ENCODE measurements at regions not wholly inside any gene's neighbourhood (a gene's known extent, or its start where the extent isn't known, plus 50 kb on each side); places are given as distances from the start of the nearest gene placed in this dataset.

DNA sequence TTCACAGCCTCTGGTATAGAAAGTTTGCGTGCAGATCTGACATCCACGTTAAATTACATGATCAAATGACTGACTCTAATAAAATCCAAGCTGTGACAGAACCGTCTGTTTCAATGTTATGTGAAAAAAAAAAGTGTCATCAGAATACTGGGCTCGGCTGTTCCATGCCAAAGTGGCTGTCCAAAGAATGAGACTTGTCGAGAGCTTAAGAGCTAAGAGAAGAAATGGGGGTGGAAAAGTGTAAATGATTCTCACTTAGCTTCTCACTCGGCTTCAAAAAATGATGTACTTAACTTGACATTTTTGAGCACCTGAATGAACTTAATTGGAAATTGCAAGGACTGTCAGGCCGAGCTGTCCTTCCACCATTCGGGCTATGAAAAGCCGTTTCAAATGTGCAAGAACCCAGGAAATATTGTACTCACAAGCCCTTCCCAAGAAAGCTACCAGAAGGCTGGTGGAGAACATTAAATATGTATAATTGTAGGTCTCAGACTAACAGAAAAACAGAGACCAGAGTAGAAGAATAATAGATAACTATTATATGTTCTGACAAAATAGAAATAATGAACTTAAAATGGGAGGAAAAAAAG lies 78.0 kb downstream of the DIO3 start:
- no peak for TF ChIP-seq CHD4 (IDR thresholded peaks at IDR 0.05; ENCODE audit: insufficient read depth, insufficient replicate concordance, low read depth, low read length, poor library complexity, severe bottlenecking)
- TF ChIP-seq JUND (IDR thresholded peaks at IDR 0.05; ENCODE audit: borderline replicate concordance, low read depth, low read length) = no peak
- TF ChIP-seq JUND (tag; IDR thresholded peaks at IDR 0.05; ENCODE audit: borderline replicate concordance, low read depth, low read length) = no peak
- TF ChIP-seq EZH2 (IDR thresholded peaks at IDR 0.05; ENCODE audit: borderline replicate concordance, low read depth, low read length) = no peak
- TF ChIP-seq, protein P1, sequence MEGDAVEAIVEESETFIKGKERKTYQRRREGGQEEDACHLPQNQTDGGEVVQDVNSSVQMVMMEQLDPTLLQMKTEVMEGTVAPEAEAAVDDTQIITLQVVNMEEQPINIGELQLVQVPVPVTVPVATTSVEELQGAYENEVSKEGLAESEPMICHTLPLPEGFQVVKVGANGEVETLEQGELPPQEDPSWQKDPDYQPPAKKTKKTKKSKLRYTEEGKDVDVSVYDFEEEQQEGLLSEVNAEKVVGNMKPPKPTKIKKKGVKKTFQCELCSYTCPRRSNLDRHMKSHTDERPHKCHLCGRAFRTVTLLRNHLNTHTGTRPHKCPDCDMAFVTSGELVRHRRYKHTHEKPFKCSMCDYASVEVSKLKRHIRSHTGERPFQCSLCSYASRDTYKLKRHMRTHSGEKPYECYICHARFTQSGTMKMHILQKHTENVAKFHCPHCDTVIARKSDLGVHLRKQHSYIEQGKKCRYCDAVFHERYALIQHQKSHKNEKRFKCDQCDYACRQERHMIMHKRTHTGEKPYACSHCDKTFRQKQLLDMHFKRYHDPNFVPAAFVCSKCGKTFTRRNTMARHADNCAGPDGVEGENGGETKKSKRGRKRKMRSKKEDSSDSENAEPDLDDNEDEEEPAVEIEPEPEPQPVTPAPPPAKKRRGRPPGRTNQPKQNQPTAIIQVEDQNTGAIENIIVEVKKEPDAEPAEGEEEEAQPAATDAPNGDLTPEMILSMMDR (IDR thresholded peaks at IDR 0.05 in 2 of 3, conservative IDR thresholded peaks at IDR 0.05 in 1 of 3; ENCODE audit: insufficient read depth in 2 of 3, low read depth in 1 of 3, low read length in 3 of 3) = no peak
- TF ChIP-seq, protein P2, sequence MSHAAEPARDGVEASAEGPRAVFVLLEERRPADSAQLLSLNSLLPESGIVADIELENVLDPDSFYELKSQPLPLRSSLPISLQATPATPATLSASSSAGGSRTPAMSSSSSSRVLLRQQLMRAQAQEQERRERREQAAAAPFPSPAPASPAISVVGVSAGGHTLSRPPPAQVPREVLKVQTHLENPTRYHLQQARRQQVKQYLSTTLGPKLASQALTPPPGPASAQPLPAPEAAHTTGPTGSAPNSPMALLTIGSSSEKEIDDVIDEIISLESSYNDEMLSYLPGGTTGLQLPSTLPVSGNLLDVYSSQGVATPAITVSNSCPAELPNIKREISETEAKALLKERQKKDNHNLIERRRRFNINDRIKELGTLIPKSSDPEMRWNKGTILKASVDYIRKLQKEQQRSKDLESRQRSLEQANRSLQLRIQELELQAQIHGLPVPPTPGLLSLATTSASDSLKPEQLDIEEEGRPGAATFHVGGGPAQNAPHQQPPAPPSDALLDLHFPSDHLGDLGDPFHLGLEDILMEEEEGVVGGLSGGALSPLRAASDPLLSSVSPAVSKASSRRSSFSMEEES (CRISPR knock-in tag; IDR thresholded peaks at IDR 0.05) = no peak
- TF ChIP-seq, protein P3, sequence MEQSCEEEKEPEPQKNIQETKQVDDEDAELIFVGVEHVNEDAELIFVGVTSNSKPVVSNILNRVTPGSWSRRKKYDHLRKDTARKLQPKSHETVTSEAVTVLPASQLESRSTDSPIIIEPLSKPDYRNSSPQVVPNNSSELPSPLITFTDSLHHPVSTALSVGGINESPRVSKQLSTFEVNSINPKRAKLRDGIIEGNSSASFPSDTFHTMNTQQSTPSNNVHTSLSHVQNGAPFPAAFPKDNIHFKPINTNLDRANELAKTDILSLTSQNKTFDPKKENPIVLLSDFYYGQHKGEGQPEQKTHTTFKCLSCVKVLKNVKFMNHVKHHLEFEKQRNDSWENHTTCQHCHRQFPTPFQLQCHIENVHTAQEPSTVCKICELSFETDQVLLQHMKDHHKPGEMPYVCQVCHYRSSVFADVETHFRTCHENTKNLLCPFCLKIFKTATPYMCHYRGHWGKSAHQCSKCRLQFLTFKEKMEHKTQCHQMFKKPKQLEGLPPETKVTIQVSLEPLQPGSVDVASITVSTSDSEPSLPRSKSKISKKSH (CRISPR knock-in tag; IDR thresholded peaks at IDR 0.05) = no peak
- no peak for TF ChIP-seq HCFC1 (IDR thresholded peaks at IDR 0.05; ENCODE audit: low read depth, low read length)
- no peak for TF ChIP-seq NFATC3 (IDR thresholded peaks at IDR 0.05)

Data from K562 (cell line).